ENCODE measurements at regions not wholly inside any gene's neighbourhood (a gene's known extent, or its start where the extent isn't known, plus 50 kb on each side); places are given as distances from the start of the nearest gene placed in this dataset.

- TF ChIP-seq CTCF (IDR thresholded peaks at IDR 0.05), result no peak
- TF ChIP-seq POLR2A (IDR thresholded peaks at IDR 0.05), result no peak
Measured at GRCh38 chr3:193813501-193813830, 220.5 kb downstream of the OPA1 start.

All from lower leg skin (tissue), 3 donors.